NCI-H2081 (cell line): ENCODE measurements at regions not wholly inside any gene's neighbourhood (a gene's known extent, or its start where the extent isn't known, plus 50 kb on each side); places are given as distances from the start of the nearest gene placed in this dataset.
"Not testable (repeated sequence)": the region's sequence is repeated elsewhere in the genome, so short reads cannot be mapped to it uniquely, and the experiment has no call there.

Source experiments
- DNase-seq, 2 experiments: peaks; one replicate each; lab custom pipeline; 2025; lab: John Stamatoyannopoulos, UW

DNA sequence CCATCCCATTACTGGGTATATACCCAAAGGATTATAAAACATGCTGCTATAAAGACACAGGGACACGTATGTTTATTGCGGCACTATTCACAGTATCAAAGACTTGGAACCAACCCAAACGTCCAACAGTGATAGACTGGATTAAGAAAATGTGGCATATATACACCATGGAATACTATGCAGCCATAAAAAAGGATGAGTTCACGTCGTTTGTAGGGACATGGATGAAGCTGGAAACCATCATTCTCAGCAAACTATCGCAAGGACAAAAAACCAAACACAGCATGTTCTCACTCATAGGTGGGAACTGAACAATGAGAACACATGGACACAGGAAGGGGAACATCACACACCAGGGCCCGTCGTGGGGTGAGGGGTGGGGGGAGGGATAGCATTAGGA is 106.1 kb downstream of the CHD1L start:
- not testable (repeated sequence) for DNase-seq

DNA sequence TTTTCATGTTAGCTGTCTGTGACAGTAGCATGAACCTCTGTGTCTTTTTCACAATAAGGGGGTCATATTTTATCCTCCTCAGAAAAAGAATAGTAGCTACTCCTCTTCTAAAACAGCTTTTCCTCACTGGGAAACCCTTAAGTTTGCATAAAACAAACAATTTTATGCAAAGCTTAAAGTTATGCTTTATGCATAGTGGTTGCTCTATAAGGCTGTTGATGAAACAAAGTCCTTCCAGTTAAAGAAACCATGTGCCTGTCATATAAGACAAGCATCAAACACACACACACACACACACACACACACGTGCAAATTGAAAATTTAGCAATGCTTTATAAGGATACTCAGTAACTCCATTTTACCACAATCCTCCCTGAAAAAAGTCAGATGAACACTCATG is 107.0 kb downstream of the CHD1L start:
- DNase-seq: no peak

- no peak for DNase-seq
These were observed 108.8 kb downstream of the CHD1L start for GRCh38 chr1:147351140-147351835.

DNA sequence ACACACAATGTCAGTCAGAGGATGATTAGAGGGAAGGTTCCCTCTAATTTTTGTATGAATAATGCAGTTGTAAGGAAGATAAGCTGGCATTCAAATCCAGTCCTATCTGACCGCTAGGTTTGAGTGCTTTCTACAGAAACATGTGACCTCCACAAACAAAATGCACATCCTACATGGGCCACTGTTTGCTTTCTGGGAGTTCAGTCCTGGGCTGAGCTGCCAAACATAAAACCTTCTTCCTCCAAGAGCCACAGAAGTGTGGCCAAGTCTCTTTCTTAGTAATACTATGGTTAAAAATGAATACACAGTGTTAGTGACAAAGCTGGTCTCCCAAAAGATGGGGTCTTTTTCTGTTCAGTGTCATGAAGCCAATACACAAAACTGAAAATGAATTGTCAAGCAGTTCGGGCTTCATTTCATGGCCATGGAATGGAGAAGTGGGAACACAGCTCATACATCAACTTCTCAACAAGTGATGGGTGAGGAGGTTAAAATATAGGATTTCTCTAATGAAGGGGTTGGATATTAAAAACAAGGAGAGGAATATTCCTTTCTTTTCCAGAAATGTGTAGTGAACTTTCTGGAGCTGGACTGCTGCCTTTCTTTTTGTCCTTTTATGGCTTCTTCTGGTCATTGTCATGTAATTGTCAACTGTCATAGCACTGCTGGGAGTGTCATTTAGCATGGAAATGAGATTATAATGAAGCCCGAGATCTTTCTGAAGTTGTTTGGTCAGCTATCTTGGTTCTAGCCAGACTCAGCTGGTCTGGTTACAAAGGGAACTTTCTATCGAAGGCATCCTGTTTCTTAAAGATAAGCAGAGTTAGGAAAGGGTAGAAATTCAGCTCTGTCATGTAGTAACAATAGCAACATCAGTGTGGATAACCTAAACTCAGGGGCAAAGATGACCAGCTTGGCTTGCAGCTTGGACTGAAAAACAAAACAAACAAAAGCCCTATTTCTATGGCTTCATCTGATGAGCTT is 135.1 kb downstream of the CHD1L start:
- DNase-seq: no peak

GRCh38 chr1:147379889-147380288 is 137.4 kb downstream of the CHD1L start:
- no peak for DNase-seq

DNA sequence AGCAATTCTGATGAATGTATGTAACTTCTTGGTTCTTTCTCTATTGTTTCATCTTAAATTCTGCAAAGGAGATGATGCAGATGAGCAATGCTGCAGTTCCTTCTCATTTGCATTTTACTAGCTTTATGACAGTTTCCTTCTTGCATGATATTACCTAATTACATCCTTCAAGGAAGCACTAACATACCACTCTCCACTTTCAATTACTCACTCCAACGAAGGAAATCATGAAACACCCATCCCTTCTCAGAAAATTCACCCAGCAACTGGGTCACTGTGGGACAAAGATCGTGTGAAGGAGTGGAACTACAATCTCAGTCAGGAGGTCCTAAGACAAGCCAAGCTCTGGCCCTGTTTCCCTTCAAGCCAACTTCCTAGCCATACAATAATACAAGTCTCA is 142.3 kb downstream of the CHD1L start:
- DNase-seq: no peak

DNA sequence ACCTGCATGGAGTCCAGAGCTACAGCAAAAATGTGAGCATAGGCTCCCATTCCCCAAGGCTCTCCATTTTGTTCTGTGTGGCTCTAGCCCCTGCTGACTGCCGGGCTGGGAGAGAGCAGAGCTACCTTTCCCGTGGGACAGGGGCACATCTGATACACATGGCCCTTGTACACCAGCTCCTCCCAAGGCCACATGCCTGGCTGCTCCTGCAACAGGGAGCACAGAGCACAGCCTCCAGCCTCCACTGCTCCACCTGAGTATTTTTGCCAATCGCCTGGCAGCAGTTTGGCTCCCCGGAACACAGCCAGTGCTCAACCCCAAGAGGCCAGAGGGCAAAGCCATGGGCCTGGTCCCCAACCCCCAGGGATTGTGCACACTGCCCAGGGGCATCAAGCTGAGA is 146.5 kb downstream of the CHD1L start:
- DNase-seq: no peak

DNA sequence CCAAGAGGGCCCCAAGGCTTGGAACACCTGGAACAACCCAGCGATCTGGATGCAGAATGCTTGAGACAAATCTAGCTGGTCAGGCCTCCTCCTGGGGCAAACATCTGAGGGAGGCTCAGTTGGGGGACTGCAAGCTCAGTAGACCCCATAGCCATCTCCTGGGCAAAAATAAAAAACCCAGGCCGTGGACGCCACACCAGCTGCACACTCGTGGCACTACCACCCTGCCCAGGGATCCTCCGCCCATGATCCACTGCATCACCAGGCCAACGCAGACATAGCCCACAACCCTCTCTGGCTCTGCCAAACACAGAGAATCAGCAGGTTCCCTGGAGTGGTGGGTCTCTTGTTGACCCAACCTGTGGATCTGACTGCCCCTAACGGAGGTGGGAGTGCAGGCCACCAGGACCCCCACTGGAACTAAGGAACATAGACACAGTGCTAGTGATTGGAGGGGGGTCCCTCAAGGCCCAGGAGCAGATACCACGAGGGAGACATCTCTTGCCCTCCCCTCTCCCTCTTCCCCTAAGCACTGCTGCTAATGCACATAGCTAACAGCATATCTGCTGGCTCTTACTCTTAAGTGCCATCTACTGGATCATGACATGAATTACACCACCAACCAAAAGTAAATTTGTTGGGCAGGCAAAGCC is 147.2 kb downstream of the CHD1L start:
- peak; percentile 41 to 71 for DNase-seq

DNA sequence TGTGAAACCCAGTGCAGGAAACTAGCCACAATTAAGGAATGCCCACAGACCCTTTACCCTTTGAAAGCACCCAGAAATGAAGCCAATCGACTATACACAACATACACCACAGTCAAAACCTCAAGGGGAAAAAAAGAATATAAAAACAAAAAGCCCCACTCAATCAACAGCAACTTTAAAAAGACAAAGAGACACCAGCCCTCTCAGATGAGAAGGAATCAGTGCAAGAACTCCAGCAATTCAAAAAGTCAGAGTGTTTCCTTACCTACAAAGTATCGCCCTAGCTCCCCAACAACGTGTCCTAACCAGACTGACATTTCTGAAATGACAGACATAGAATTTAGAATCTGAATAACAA is 147.7 kb downstream of the CHD1L start:
- no peak for DNase-seq

DNA sequence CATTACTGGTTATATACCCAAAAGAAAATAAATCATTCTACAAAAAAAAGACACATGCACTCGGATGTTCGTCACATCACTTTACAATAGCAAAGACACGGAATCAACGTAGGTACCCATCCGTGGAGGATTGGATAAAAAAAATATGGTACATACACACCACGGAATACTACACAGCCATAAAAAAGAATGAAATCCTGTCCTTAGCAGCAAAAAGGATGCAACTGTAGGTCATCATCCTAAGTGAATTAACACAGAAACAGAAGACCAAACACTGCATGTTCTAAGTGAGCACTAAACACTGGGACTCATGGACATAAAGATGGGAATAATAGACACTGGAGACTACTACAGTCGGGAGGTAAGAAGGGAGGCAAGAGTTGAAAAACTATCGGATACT is 148.6 kb downstream of the CHD1L start:
- no peak for DNase-seq

- peak; percentile 3 to 52 for DNase-seq
These were observed 138.8 kb upstream of the BCL9 start for GRCh38 chr1:147402326-147403045.

DNA sequence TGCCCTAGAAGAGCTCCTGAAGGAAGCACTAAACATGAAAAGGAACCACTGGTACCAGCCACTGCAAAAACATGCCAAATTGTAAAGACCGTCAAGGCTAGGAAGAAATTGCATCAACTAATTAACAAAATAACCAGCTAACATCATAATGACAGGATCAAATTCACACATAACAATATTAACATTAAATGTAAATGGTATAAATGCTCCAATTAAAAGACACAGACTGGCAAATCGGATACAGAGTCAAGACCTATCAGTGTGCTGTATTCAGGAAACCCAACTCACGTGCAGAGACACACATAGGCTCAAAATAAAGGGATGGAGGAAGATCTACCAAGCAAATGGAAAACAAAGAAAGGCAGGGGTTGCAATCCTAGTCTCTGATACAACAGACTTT is 137.0 kb upstream of the BCL9 start:
- not testable (repeated sequence) for DNase-seq

DNA sequence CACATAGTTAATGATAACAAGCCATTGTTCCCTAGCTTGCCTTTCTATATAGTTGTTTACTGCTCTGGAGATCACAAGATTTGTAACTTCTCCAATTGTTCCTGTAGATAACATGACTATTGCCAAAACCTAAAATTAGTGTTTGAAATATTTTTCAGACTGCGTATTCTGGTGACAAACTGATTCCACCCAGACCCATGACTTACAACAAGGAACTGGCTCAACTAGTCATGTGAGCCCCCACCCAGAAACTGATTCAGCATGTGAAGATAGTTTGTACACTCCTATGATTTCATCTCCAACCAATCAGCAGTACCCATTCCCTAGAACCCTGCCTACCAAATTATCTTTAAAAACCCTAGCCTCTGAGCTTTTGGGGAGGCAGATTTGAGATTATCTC is 131.4 kb upstream of the BCL9 start:
- no peak for DNase-seq

- DNase-seq: no peak
These were observed 128.1 kb upstream of the BCL9 start for GRCh38 chr1:147413110-147413605.

- DNase-seq: no peak
These were observed 126.7 kb upstream of the BCL9 start for GRCh38 chr1:147414505-147415163.

- no peak for DNase-seq
These were observed 124.3 kb upstream of the BCL9 start for GRCh38 chr1:147417024-147417423.

- peak; percentile 25 to 30 for DNase-seq
These were observed 118.0 kb upstream of the BCL9 start for GRCh38 chr1:147423100-147423827.

DNA sequence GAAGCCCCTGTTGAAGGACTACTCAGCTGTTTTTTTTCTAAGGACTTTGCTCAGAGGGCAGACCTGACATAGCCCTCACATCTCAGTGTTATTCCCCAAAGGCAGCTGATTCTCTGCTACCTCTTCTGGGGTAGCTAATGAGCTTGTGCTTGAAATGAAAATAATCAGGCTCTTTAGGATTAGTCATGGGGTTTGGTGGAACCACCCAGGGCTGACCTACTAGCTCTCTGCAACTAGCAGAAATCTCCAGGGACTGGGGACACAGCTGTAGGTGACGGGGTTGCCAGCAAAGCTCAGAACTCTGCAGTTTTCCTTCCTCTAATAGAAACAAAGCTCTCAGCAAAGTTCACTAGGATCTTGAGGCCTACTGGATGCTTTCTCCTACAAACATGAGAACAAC is 106.4 kb upstream of the BCL9 start:
- DNase-seq: no peak

DNA sequence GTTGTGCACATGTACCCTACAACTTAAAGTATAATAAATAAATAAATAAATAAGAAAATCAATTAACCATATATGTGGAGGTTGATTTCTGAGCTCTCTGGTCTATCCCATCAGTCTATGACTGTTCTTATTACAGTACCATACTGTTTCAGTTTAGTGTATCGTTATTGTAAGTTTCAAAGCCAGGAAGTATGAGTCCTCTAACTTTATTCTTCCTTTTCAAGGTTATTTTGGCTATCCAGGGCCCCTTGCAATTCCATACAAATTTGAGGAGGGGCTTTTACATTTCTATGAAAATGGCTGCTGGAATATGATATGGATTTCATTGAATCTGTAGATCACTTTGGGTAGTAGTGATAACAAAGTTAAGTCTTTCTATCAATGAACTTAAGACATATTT is 96.9 kb upstream of the BCL9 start:
- no peak for DNase-seq

DNA sequence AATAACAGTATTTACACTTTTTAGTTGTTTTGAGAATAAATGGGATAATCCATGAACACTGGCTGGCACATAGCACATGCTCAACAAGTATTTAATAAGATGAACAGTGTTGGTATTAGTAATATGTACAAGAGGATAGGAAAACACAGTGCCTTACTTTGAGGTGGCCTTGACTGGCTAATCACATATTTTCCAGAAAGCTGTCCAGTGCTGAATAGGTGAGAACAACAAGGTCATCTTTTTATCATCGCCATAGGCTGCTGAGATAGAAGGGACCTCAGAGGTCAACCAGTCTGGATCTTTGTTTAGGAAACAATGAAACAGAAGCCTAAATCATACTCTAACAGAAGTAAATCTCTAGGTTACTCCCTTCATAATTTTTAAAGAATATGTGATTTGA is 89.7 kb upstream of the BCL9 start:
- no peak for DNase-seq

DNA sequence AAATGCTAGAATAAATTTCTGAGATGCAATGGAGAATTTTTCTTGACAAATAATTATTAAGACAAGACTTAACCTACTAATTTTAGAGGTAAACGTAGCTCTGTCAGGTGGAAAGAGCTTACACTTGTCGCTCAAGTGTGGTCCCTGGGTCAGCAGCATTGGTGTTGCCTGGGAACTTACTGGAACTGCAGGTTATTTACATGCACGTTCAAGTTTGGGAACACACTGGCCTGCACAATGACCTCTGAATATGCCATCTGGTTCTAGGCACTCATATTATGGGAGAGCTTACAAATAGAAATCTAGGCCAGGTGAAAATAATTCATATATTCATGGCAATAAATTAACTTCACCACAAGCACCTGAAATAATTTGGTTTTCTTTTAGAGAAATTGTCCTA is 88.5 kb upstream of the BCL9 start:
- no peak for DNase-seq
